WTC11 (cell line): ENCODE measurements at regions not wholly inside any gene's neighbourhood (a gene's known extent, or its start where the extent isn't known, plus 50 kb on each side); places are given as distances from the start of the nearest gene placed in this dataset.

Source experiments
- ARID4B ChIP-seq: sonication (generic); formaldehyde crosslinking; IDR thresholded peaks from 2 replicates; pipeline ENCODE4 v1.8.0; 2023; ENCODE audit warnings: missing genetic modification reagents, mild to moderate bottlenecking, borderline replicate concordance
- ATF1 ChIP-seq: sonication (generic); formaldehyde crosslinking; IDR thresholded peaks from 2 replicates; pipeline ENCODE4 v1.8.1; 2023; ENCODE audit warnings: mild to moderate bottlenecking, moderate library complexity, missing genetic modification reagents
- ETV6 ChIP-seq: sonication (generic); formaldehyde crosslinking; IDR thresholded peaks from 2 replicates; pipeline ENCODE4 v1.8.1; 2022; ENCODE audit warnings: mild to moderate bottlenecking, missing genetic modification reagents
- GABPB1 ChIP-seq: sonication (generic); formaldehyde crosslinking; IDR thresholded peaks from 2 replicates; pipeline ENCODE4 v1.8.1; 2023; ENCODE audit warnings: mild to moderate bottlenecking, missing genetic modification reagents
- JUN ChIP-seq: sonication (generic); formaldehyde crosslinking; IDR thresholded peaks from 2 replicates; pipeline ENCODE4 v1.8.0; 2023; ENCODE audit warnings: mild to moderate bottlenecking, missing genetic modification reagents
- KAT7 ChIP-seq: sonication (generic); formaldehyde crosslinking; IDR thresholded peaks from 2 replicates; pipeline ENCODE4 v1.8.1; 2023; ENCODE audit warnings: missing genetic modification reagents, mild to moderate bottlenecking, borderline replicate concordance
- MLX ChIP-seq: sonication (generic); formaldehyde crosslinking; IDR thresholded peaks from 2 replicates; pipeline ENCODE4 v1.8.1; 2023; ENCODE audit warnings: mild to moderate bottlenecking, missing genetic modification reagents, moderate library complexity
- RELA ChIP-seq: sonication (generic); formaldehyde crosslinking; IDR thresholded peaks from 2 replicates; pipeline ENCODE4 v1.8.1; 2022; ENCODE audit warnings: missing genetic modification reagents, mild to moderate bottlenecking, borderline replicate concordance
- TCF7 ChIP-seq: sonication (generic); formaldehyde crosslinking; IDR thresholded peaks from 2 replicates; pipeline ENCODE4 v1.8.0; 2022; ENCODE audit warnings: mild to moderate bottlenecking, low read depth, missing genetic modification reagents, moderate library complexity
- TEAD1 ChIP-seq: sonication (generic); formaldehyde crosslinking; IDR thresholded peaks from 2 replicates; pipeline ENCODE4 v1.8.0; 2022; ENCODE audit warnings: mild to moderate bottlenecking, missing genetic modification reagents
- ZNF671 ChIP-seq: fragments of 250-450 bp; sonication (Bioruptor Pico); IDR thresholded peaks from 2 replicates; pipeline ENCODE4 v1.8.0; 2021; ENCODE audit warnings: mild to moderate bottlenecking
- TF ChIP-seq, protein P1 (sequence below): sonication (generic); formaldehyde crosslinking; IDR thresholded peaks from 2 replicates; pipeline ENCODE4 v1.8.1; 2023; ENCODE audit warnings: mild to moderate bottlenecking, missing genetic modification reagents, borderline replicate concordance
- TF ChIP-seq, protein P2 (sequence below): fragments of 200-600 bp; IDR thresholded peaks from 2 replicates; pipeline ENCODE4 v1.8.0; 2022; ENCODE audit warnings: antibody characterized with exemption
- TF ChIP-seq, protein P3 (sequence below): sonication (generic); formaldehyde crosslinking; IDR thresholded peaks from 2 replicates; pipeline ENCODE4 v1.8.0; 2023; ENCODE audit warnings: missing genetic modification reagents

DNA sequence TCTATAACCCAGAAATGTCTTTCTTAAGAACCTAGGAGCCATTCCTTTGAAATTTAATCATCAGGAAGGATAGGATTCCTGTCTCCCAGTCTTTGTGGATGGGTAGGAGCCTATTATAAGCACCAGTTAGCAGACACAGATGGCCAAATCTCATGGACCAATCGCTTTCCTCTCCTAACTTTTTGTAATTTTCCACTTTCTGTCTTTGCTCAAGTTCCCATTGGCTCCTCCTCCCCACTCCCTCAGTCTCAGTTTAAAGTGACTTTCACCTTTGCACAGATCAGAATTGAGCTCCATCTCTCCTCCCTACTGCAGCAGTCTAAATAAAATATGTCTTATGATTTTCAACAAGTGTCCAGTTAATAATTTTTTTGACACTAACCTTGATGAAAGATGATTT is 192.3 kb downstream of the HS3ST3A1 start:
- TF ChIP-seq, protein P1, sequence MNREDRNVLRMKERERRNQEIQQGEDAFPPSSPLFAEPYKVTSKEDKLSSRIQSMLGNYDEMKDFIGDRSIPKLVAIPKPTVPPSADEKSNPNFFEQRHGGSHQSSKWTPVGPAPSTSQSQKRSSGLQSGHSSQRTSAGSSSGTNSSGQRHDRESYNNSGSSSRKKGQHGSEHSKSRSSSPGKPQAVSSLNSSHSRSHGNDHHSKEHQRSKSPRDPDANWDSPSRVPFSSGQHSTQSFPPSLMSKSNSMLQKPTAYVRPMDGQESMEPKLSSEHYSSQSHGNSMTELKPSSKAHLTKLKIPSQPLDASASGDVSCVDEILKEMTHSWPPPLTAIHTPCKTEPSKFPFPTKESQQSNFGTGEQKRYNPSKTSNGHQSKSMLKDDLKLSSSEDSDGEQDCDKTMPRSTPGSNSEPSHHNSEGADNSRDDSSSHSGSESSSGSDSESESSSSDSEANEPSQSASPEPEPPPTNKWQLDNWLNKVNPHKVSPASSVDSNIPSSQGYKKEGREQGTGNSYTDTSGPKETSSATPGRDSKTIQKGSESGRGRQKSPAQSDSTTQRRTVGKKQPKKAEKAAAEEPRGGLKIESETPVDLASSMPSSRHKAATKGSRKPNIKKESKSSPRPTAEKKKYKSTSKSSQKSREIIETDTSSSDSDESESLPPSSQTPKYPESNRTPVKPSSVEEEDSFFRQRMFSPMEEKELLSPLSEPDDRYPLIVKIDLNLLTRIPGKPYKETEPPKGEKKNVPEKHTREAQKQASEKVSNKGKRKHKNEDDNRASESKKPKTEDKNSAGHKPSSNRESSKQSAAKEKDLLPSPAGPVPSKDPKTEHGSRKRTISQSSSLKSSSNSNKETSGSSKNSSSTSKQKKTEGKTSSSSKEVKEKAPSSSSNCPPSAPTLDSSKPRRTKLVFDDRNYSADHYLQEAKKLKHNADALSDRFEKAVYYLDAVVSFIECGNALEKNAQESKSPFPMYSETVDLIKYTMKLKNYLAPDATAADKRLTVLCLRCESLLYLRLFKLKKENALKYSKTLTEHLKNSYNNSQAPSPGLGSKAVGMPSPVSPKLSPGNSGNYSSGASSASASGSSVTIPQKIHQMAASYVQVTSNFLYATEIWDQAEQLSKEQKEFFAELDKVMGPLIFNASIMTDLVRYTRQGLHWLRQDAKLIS (CRISPR knock-in tag), result no peak
- TF ChIP-seq TEAD1 (CRISPR knock-in tag), result no peak
- TF ChIP-seq JUN (CRISPR knock-in tag), result no peak
- TF ChIP-seq, protein P2, sequence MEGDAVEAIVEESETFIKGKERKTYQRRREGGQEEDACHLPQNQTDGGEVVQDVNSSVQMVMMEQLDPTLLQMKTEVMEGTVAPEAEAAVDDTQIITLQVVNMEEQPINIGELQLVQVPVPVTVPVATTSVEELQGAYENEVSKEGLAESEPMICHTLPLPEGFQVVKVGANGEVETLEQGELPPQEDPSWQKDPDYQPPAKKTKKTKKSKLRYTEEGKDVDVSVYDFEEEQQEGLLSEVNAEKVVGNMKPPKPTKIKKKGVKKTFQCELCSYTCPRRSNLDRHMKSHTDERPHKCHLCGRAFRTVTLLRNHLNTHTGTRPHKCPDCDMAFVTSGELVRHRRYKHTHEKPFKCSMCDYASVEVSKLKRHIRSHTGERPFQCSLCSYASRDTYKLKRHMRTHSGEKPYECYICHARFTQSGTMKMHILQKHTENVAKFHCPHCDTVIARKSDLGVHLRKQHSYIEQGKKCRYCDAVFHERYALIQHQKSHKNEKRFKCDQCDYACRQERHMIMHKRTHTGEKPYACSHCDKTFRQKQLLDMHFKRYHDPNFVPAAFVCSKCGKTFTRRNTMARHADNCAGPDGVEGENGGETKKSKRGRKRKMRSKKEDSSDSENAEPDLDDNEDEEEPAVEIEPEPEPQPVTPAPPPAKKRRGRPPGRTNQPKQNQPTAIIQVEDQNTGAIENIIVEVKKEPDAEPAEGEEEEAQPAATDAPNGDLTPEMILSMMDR, result no peak
- no peak for TF ChIP-seq MLX (CRISPR knock-in tag)
- no peak for TF ChIP-seq TCF7 (CRISPR knock-in tag)
- TF ChIP-seq KAT7, result no peak
- no peak for TF ChIP-seq RELA
- no peak for TF ChIP-seq ETV6 (CRISPR knock-in tag)
- TF ChIP-seq GABPB1 (CRISPR knock-in tag), result no peak
- TF ChIP-seq, protein P3, sequence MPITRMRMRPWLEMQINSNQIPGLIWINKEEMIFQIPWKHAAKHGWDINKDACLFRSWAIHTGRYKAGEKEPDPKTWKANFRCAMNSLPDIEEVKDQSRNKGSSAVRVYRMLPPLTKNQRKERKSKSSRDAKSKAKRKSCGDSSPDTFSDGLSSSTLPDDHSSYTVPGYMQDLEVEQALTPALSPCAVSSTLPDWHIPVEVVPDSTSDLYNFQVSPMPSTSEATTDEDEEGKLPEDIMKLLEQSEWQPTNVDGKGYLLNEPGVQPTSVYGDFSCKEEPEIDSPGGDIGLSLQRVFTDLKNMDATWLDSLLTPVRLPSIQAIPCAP (CRISPR knock-in tag), result no peak
- no peak for TF ChIP-seq ZNF671
- no peak for TF ChIP-seq ATF1 (CRISPR knock-in tag)
- no peak for TF ChIP-seq ARID4B (CRISPR knock-in tag)
